K562 (cell line): ENCODE measurements at regions not wholly inside any gene's neighbourhood (a gene's known extent, or its start where the extent isn't known, plus 50 kb on each side); places are given as distances from the start of the nearest gene placed in this dataset.

Experiments
- ATF1 ChIP-seq, 2 experiments: fragments of 450-650 bp in 1 of 2; IDR thresholded peaks; 2 replicates each; pipeline ENCODE4 v1.6.1; 2016; ENCODE audit warnings: missing compliant biosample characterization in 1 of 2, missing genetic modification characterization in 1 of 2
- CBFA2T2 ChIP-seq: fragments of 450-650 bp; conservative IDR thresholded peaks from 2 replicates; pipeline ENCODE4 v1.6.1; 2017; ENCODE audit warnings: mild to moderate bottlenecking
- EP300 ChIP-seq: IDR thresholded peaks from 2 replicates; pipeline ENCODE4 v1.6.1; 2012; ENCODE audit warnings: low read length, improper control_type of control experiment
- EP400 ChIP-seq: fragments of 450-650 bp; IDR thresholded peaks from 2 replicates; pipeline ENCODE4 v1.6.1; 2017; ENCODE audit warnings: antibody characterized with exemption, mild to moderate bottlenecking, moderate library complexity
- FOXA1 ChIP-seq: fragments of 450-650 bp; IDR thresholded peaks from 2 replicates; pipeline ENCODE4 v1.6.1; 2016; ENCODE audit warnings: mild to moderate bottlenecking, borderline replicate concordance
- GABPB1 ChIP-seq: sonication (generic); formaldehyde crosslinking; IDR thresholded peaks from 2 replicates; pipeline ENCODE4 v1.8.0; 2022; ENCODE audit warnings: mild to moderate bottlenecking, missing genetic modification reagents
- JUND ChIP-seq, 2 experiments: IDR thresholded peaks; 2 replicates in 1 of 2; 3 replicates in 1 of 2; pipeline ENCODE4 v1.6.1; 2011; ENCODE audit warnings: borderline replicate concordance in 2 of 2, low read depth in 2 of 2, low read length in 2 of 2, improper control_type of control experiment in 1 of 2, missing biosample characterization in 1 of 2, missing genetic modification characterization in 1 of 2, missing genetic modification reagents in 1 of 2
- NR4A1 ChIP-seq, 2 experiments: fragments of 250-450 bp in 1 of 2; fragments of 450-650 bp in 1 of 2; sonication (Bioruptor Pico) in 1 of 2; IDR thresholded peaks; 2 replicates each; pipeline versions ENCODE4 v1.4.0 to v1.6.1; 2016 to 2020; ENCODE audit warnings: mild to moderate bottlenecking in 2 of 2, missing compliant biosample characterization in 1 of 2, missing genetic modification characterization in 1 of 2, moderate library complexity in 1 of 2
- RFX1 ChIP-seq: fragments of 450-650 bp; IDR thresholded peaks from 2 replicates; pipeline ENCODE4 v1.6.1; 2016; ENCODE audit warnings: mild to moderate bottlenecking, moderate library complexity
- TAL1 ChIP-seq: fragments of 450-650 bp; IDR thresholded peaks from 2 replicates; pipeline ENCODE4 v1.6.1; 2016; ENCODE audit warnings: mild to moderate bottlenecking
- TARDBP ChIP-seq: fragments of 450-650 bp; IDR thresholded peaks from 2 replicates; pipeline ENCODE4 v1.6.1; 2016
- ZBTB7A ChIP-seq: IDR thresholded peaks from 2 replicates; pipeline ENCODE4 v1.6.1; 2011; ENCODE audit warnings: low read depth, mild to moderate bottlenecking, low read length, moderate library complexity, borderline replicate concordance; ENCODE audit not compliant: control insufficient read depth
- TF ChIP-seq, protein P1 (sequence below): fragments of 250-450 bp; sonication (Bioruptor Pico); IDR thresholded peaks from 2 replicates; pipeline ENCODE4 v1.4.0; 2020; ENCODE audit warnings: mild to moderate bottlenecking, moderate library complexity
- TF ChIP-seq, protein P2 (sequence below), 2 experiments: fragments of 250-450 bp in 1 of 2; fragments of 450-650 bp in 1 of 2; sonication (Bioruptor Pico) in 1 of 2; IDR thresholded peaks; 2 replicates each; pipeline versions ENCODE4 v1.6.1 to v1.8.0; 2016 to 2021; ENCODE audit warnings: mild to moderate bottlenecking in 2 of 2, moderate library complexity in 2 of 2, missing compliant biosample characterization in 1 of 2, missing genetic modification characterization in 1 of 2
- TF ChIP-seq, protein P3 (sequence below): sonication (generic); formaldehyde crosslinking; IDR thresholded peaks from 2 replicates; pipeline ENCODE4 v1.5.0; 2020; ENCODE audit warnings: missing genetic modification reagents
- TF ChIP-seq, protein P4 (sequence below): fragments of 450-650 bp; IDR thresholded peaks from 2 replicates; pipeline ENCODE4 v1.6.1; 2017; ENCODE audit warnings: antibody characterized with exemption

DNA sequence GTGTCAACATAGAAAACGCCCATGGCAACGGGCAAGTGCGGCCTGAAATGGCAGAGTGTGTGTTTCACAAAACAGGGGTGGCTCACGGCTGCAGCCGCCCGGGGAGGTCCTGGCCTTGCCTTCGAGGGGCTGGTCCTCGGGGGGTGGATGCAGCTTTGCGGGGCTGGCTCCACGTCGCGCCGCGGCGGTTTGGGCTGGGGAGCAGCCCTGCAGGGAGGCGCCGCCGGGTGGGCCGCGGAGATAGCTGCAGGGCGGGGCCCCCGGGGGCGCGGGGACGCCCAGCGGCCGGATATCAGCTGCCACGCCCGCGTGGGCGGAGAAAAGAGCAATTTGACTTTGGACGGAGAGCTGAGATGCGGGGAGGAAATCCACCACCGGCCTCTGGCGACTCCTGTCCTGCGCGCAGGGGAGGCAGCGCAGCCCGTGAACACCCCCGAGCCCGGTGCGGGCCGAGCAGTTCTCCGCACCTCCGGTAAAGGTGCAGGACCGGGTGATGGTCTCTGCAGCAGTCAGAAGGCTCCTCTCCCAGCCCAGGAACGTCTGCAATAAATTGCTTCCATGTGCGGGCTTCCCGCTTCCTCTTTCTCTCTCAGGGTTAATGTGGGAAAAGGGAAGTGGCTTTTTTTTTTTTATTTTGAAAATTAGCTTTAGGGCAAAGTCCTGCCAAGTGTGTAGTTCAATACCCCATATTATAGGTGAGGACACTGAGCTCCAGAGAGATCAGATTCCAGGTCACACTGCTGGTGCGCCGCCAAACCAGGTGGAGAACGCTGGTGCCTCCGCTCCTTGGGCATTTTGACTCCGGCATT, 110.5 kb downstream of the ARF6 start (continued):
- TF ChIP-seq JUND (IDR thresholded peaks at IDR 0.05; ENCODE audit: borderline replicate concordance, low read depth, low read length) (peak; percentile 23; the same call in 1 of the 2 replicates), JUND (tag; IDR thresholded peaks at IDR 0.05; ENCODE audit: borderline replicate concordance, low read depth, low read length) (no peak), EP400 (peak; percentile 73), ATF1 (CRISPR knock-in tag; IDR thresholded peaks at IDR 0.05) (no peak), ATF1 (tag; IDR thresholded peaks at IDR 0.05) (peak; percentile 71), FOXA1 (peak; percentile 34; the same call in 1 of the 2 replicates), ZBTB7A (peak; percentile 94; the same call in 1 of the 2 replicates), CBFA2T2 (peak; percentile 52; the same call in 1 of the 2 replicates), GABPB1 (CRISPR knock-in tag) (peak; percentile 60), RFX1 (peak; percentile 70; the same call in 1 of the 2 replicates), NR4A1 (CRISPR knock-in tag; IDR thresholded peaks at IDR 0.05) (no peak), NR4A1 (tag; IDR thresholded peaks at IDR 0.05) (0 out of 2 replicates have a peak, but pooled peaks have one; percentile 36), TAL1 (peak; percentile 39; the same call in 1 of the 2 replicates), EP300 (peak; percentile 85), TARDBP (peak; percentile 78; the same call in 1 of the 2 replicates)
- TF ChIP-seq, protein P1, sequence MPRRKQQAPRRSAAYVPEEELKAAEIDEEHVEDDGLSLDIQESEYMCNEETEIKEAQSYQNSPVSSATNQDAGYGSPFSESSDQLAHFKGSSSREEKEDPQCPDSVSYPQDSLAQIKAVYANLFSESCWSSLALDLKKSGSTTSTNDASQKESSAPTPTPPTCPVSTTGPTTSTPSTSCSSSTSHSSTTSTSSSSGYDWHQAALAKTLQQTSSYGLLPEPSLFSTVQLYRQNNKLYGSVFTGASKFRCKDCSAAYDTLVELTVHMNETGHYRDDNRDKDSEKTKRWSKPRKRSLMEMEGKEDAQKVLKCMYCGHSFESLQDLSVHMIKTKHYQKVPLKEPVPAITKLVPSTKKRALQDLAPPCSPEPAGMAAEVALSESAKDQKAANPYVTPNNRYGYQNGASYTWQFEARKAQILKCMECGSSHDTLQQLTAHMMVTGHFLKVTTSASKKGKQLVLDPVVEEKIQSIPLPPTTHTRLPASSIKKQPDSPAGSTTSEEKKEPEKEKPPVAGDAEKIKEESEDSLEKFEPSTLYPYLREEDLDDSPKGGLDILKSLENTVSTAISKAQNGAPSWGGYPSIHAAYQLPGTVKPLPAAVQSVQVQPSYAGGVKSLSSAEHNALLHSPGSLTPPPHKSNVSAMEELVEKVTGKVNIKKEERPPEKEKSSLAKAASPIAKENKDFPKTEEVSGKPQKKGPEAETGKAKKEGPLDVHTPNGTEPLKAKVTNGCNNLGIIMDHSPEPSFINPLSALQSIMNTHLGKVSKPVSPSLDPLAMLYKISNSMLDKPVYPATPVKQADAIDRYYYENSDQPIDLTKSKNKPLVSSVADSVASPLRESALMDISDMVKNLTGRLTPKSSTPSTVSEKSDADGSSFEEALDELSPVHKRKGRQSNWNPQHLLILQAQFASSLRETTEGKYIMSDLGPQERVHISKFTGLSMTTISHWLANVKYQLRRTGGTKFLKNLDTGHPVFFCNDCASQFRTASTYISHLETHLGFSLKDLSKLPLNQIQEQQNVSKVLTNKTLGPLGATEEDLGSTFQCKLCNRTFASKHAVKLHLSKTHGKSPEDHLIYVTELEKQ (CRISPR knock-in tag), result no peak
- TF ChIP-seq, protein P2, sequence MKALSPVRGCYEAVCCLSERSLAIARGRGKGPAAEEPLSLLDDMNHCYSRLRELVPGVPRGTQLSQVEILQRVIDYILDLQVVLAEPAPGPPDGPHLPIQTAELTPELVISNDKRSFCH (CRISPR knock-in tag; IDR thresholded peaks at IDR 0.05), result no peak
- TF ChIP-seq, protein P2 (tag; IDR thresholded peaks at IDR 0.05), result 0 out of 2 replicates have a peak, but pooled peaks have one; percentile 43
- TF ChIP-seq, protein P3, sequence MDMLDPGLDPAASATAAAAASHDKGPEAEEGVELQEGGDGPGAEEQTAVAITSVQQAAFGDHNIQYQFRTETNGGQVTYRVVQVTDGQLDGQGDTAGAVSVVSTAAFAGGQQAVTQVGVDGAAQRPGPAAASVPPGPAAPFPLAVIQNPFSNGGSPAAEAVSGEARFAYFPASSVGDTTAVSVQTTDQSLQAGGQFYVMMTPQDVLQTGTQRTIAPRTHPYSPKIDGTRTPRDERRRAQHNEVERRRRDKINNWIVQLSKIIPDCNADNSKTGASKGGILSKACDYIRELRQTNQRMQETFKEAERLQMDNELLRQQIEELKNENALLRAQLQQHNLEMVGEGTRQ (CRISPR knock-in tag), result 0 out of 2 replicates have a peak, but pooled peaks have one; percentile 12
- TF ChIP-seq, protein P4, sequence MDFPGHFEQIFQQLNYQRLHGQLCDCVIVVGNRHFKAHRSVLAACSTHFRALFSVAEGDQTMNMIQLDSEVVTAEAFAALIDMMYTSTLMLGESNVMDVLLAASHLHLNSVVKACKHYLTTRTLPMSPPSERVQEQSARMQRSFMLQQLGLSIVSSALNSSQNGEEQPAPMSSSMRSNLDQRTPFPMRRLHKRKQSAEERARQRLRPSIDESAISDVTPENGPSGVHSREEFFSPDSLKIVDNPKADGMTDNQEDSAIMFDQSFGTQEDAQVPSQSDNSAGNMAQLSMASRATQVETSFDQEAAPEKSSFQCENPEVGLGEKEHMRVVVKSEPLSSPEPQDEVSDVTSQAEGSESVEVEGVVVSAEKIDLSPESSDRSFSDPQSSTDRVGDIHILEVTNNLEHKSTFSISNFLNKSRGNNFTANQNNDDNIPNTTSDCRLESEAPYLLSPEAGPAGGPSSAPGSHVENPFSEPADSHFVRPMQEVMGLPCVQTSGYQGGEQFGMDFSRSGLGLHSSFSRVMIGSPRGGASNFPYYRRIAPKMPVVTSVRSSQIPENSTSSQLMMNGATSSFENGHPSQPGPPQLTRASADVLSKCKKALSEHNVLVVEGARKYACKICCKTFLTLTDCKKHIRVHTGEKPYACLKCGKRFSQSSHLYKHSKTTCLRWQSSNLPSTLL, result no peak
